ENCODE measurements at regions not wholly inside any gene's neighbourhood (a gene's known extent, or its start where the extent isn't known, plus 50 kb on each side); places are given as distances from the start of the nearest gene placed in this dataset.

GRCh38 chr5:51517838-51518237 is 134.6 kb downstream of the ISL1 start:
- TF ChIP-seq CTCF (IDR thresholded peaks at IDR 0.05; ENCODE audit: insufficient read depth, low read length, poor library complexity, severe bottlenecking): no peak
- TF ChIP-seq EZH2phosphoT487 (conservative IDR thresholded peaks at IDR 0.05; ENCODE audit: low read length): no peak

Measured in SU-DHL-6 (cell line).